HG02588 (cell line): ENCODE measurements at regions not wholly inside any gene's neighbourhood (a gene's known extent, or its start where the extent isn't known, plus 50 kb on each side); places are given as distances from the start of the nearest gene placed in this dataset.

Source experiments
- ATAC-seq: cut with Tn5 transposase; IDR thresholded peaks from one replicate; pipeline ENCODE4 v1.9.1; 2021; ENCODE audit warnings: mild to moderate bottlenecking, moderate library complexity; ENCODE audit not compliant: unreplicated experiment

DNA sequence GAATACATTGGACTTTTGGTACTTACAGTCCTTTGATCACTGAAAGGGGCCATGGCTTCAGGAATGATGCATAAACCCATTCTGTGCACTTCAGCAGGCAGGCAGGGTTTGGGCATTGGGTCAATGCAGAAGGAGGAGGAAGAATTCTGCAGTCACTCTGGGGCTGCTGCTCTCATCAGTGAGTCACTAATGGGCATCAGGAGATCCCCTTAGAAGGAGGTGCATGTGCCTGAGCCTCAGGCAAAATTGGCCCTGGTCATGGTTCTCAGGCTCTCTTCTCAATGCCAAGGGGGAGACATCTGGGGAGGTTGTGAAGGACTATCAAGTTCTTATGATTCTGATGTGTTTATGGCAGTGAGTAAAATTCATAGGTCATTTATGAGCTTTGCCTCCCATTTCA lies 52.0 kb upstream of the TNP1 start:
- no peak for ATAC-seq

DNA sequence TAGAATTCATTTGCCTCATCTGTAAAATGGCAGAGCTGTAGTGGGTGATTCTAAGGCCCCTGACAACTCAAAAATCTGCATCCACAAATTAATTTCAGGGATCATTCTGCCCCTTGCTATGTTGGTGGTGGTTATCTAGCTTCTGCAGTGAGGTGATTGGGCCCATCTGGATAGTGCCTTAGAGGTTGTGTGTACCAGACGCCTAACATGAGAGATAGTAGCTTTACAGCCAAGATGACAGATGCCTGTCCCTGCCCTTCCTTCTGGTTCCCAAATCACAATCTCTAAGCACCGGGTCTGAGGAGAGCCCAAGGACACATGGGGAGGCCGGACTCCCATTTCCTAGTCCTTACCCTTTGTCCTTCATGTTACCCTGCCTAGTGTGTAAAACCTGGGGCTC lies 51.1 kb upstream of the TNP1 start:
- no peak for ATAC-seq

DNA sequence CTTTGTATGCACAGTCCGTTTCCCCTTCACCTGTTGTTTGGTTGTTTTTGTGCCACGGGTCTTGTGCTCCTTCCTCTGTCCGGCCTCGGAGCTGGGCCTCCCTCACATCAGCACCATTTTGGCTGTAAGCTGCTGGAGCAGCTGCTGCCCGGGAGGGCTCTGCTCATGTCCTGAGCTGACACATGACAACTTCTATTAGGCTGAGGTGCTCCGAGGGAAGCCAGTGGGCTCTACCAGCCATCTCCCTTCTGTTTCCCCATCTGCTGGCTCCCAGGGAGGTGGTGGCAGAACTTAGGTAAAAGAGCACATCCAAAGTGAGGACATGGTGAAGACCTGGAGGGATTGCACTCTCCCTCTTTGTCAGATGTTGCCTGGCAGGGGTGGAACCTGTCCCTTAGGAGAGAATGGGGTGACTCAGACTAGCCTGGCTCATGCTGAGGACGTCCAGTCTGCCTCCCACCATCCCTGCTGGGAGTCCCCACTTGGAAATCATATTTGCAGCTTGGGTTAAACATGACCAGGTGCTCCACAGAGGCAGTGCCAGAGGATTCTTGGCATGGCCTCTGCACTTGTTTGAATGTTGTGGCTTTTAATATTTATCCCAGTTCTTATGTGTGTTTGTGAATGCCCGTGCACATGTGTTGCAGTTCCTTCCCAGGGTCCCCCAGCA lies 49.8 kb upstream of the TNP1 start:
- ATAC-seq, result no peak
